Sigmoid colon (tissue), 6 donors: ENCODE measurements at regions not wholly inside any gene's neighbourhood (a gene's known extent, or its start where the extent isn't known, plus 50 kb on each side); places are given as distances from the start of the nearest gene placed in this dataset.

Experiments used
- DNase-seq: peaks from one replicate; pipeline ENCODE4 v3.0.0-alpha.2; 2019
- H3K27ac ChIP-seq, 4 donors: fragments of 200-600 bp; sonication (generic); one replicate each; pipeline ENCODE4 v1.5.1; 2016 to 2019; ENCODE audit warnings: mild to moderate bottlenecking in 1 of 4
- H3K27me3 ChIP-seq, 3 donors: fragments of 200-600 bp; sonication (generic); one replicate each; pipeline ENCODE4 v1.5.1; 2019; ENCODE audit warnings: mild to moderate bottlenecking in 1 of 3
- H3K36me3 ChIP-seq, 4 donors: fragments of 200-600 bp; sonication (generic); one replicate each; pipeline ENCODE4 v1.5.1; 2016 to 2019
- H3K4me1 ChIP-seq, 4 donors: fragments of 200-600 bp; sonication (generic); one replicate each; pipeline ENCODE4 v1.5.1; 2017 to 2019
- H3K4me3 ChIP-seq, 4 donors: fragments of 200-600 bp; sonication (generic); one replicate each; pipeline ENCODE4 v1.5.1; 2017 to 2019; ENCODE audit warnings: mild to moderate bottlenecking in 2 of 4, moderate library complexity in 1 of 4
- H3K9me3 ChIP-seq, 4 donors: fragments of 200-600 bp in 3 of 4; sonication (generic) in 3 of 4; one replicate each; pipeline versions ENCODE4 v1.5.1 to v1.6.1; 2013 to 2019
- CTCF ChIP-seq, 4 experiments: fragments of 450-650 bp in 3 of 4; fragments of 200-600 bp in 1 of 4; IDR thresholded peaks; one replicate each; pipeline ENCODE4 v1.5.1; 2016 to 2019; ENCODE audit warnings: antibody characterized with exemption in 4 of 4, mild to moderate bottlenecking in 3 of 4, moderate library complexity in 2 of 4
- EP300 ChIP-seq, 4 donors: sonication (generic); formaldehyde crosslinking; IDR thresholded peaks; one replicate each; pipeline ENCODE4 v1.6.1; 2017; ENCODE audit warnings: antibody characterized with exemption in 4 of 4
- POLR2A ChIP-seq, 2 donors: fragments of 450-650 bp; IDR thresholded peaks; one replicate each; pipeline ENCODE4 v1.6.1; 2016; ENCODE audit warnings: antibody characterized with exemption in 2 of 2, mild to moderate bottlenecking in 2 of 2, moderate library complexity in 2 of 2
- POLR2AphosphoS5 ChIP-seq, 4 donors: sonication (generic); formaldehyde crosslinking; IDR thresholded peaks; one replicate each; pipeline ENCODE4 v1.6.1; 2017; ENCODE audit warnings: antibody characterized with exemption in 4 of 4
- WGBS, 2 donors: extraction: QIAGEN DNeasy Blood & Tissue Kit; methylation state at CpG; one replicate each; pipeline ENCODE4 v1.1.7; 2013; 5-methylcytosine and 5-hydroxymethylcytosine counted together
- intact Hi-C: fragments of 100-400 bp; cut with DNase I; formaldehyde crosslinking; loops from one replicate; pipeline ENCODE4 v1.15.1; 2023
- donor health status: healthy with polysubstance abuse.
- donor health status: healthy.

- H3K27ac ChIP-seq: no peak overlapping the region
- no peak for TF ChIP-seq POLR2A (IDR thresholded peaks at IDR 0.05)
- TF ChIP-seq EP300 (IDR thresholded peaks at IDR 0.05): no peak
- TF ChIP-seq CTCF (IDR thresholded peaks at IDR 0.05): no peak
- no peak for TF ChIP-seq POLR2AphosphoS5 (IDR thresholded peaks at IDR 0.05)
- no peaks in the 10 kb centered on the region for H3K4me1 ChIP-seq
- intact Hi-C loops: no loop called here
- H3K27me3 ChIP-seq: no peaks in the 10 kb centered on the region
- DNase-seq: no peak
- no peaks in the 10 kb centered on the region for H3K36me3 ChIP-seq
- no peak overlapping the region for H3K4me3 ChIP-seq
- H3K9me3 ChIP-seq: peaks cover 0 to 2% (median 0%) of the 10 kb centered on the region in 4 donors
Observed at GRCh38 chr3:182478369-182478768, 314.9 kb upstream of the ATP11B start.

GRCh38 chr3:182479419-182480336 lies 313.6 kb upstream of the ATP11B start:
- intact Hi-C loops: no loop called here
- no peak overlapping the region for H3K27ac ChIP-seq
- no peak for DNase-seq
- H3K27me3 ChIP-seq: no peaks in the 10 kb centered on the region
- no peaks in the 10 kb centered on the region for H3K4me1 ChIP-seq
- no peak for TF ChIP-seq CTCF (IDR thresholded peaks at IDR 0.05)
- no peak for TF ChIP-seq POLR2AphosphoS5 (IDR thresholded peaks at IDR 0.05)
- no peak for TF ChIP-seq POLR2A (IDR thresholded peaks at IDR 0.05)
- TF ChIP-seq EP300 (IDR thresholded peaks at IDR 0.05): no peak
- H3K9me3 ChIP-seq: peaks cover 0 to 2% (median 0%) of the 10 kb centered on the region in 4 donors
- H3K36me3 ChIP-seq: no peaks in the 10 kb centered on the region
- WGBS, 2 donors: 73 to 77% methylated on average over 8 of the region's 8 CpGs
- no peak overlapping the region for H3K4me3 ChIP-seq

GRCh38 chr3:182482705-182483104 lies 310.6 kb upstream of the ATP11B start:
- intact Hi-C loops: no loop called here
- Histone ChIP-seq H3K27me3 (no peaks in the 10 kb centered on the region), H3K9me3 (peaks cover 0 to 2% (median 0%) of the 10 kb centered on the region in 4 donors), H3K36me3 (no peaks in the 10 kb centered on the region), H3K27ac (no peak overlapping the region), H3K4me3 (no peak overlapping the region), H3K4me1 (no peaks in the 10 kb centered on the region)
- no peak for DNase-seq
- whole genome bisulfite sequencing, 2 donors: 72 to 83% methylated on average over 5 of the region's 5 CpGs
- TF ChIP-seq EP300 (IDR thresholded peaks at IDR 0.05) (no peak), POLR2A (IDR thresholded peaks at IDR 0.05) (no peak)

GRCh38 chr3:182484682-182485081 lies 308.6 kb upstream of the ATP11B start:
- intact Hi-C loops: no loop called here
- Histone ChIP-seq H3K27me3 (no peaks in the 10 kb centered on the region), H3K9me3 (peaks cover 0 to 2% (median 0%) of the 10 kb centered on the region in 4 donors), H3K27ac (no peak overlapping the region), H3K4me3 (no peak overlapping the region), H3K4me1 (no peaks in the 10 kb centered on the region), H3K36me3 (no peaks in the 10 kb centered on the region)
- DNase-seq: no peak
- 74 to 80% methylated on average over 4 of the region's 4 CpGs for WGBS, 2 donors
- TF ChIP-seq POLR2AphosphoS5 (IDR thresholded peaks at IDR 0.05): no peak
- TF ChIP-seq POLR2A (IDR thresholded peaks at IDR 0.05): no peak
- no peak for TF ChIP-seq CTCF (IDR thresholded peaks at IDR 0.05)
- no peak for TF ChIP-seq EP300 (IDR thresholded peaks at IDR 0.05)

- intact Hi-C loops: no loop called here
- no peak for TF ChIP-seq POLR2AphosphoS5 (IDR thresholded peaks at IDR 0.05)
- no peak for TF ChIP-seq EP300 (IDR thresholded peaks at IDR 0.05)
- no peak for TF ChIP-seq CTCF (IDR thresholded peaks at IDR 0.05)
- TF ChIP-seq POLR2A (IDR thresholded peaks at IDR 0.05): no peak
- Histone ChIP-seq H3K4me1 (no peaks in the 10 kb centered on the region), H3K36me3 (no peaks in the 10 kb centered on the region), H3K27me3 (no peaks in the 10 kb centered on the region), H3K9me3 (peaks cover 0 to 1% (median 0%) of the 10 kb centered on the region in 4 donors), H3K4me3 (no peak overlapping the region), H3K27ac (no peak overlapping the region)
- 10 to 50% methylated on average over 3 of the region's 3 CpGs for WGBS, 2 donors
- DNase-seq: no peak
Observed at GRCh38 chr3:182485301-182485700, 308.0 kb upstream of the ATP11B start.
